Cardiac fibroblast (primary cell): ENCODE measurements at regions not wholly inside any gene's neighbourhood (a gene's known extent, or its start where the extent isn't known, plus 50 kb on each side); places are given as distances from the start of the nearest gene placed in this dataset.

Source experiments
- DNase-seq, 2 donors: peaks; one replicate each; pipeline versions ENCODE4 v3.0.0 to v3.0.0-alpha.2; 2010; ENCODE audit warnings: low read depth in 2 of 2
- H3K4me3 ChIP-seq, 2 donors: replicated peaks in 1 of 2; 1 replicate in 1 of 2; 2 replicates in 1 of 2; pipeline ENCODE4 v1.5.1; 2011; ENCODE audit warnings: low read depth in 2 of 2, low read length in 2 of 2, mild to moderate bottlenecking in 2 of 2, moderate library complexity in 1 of 2
- TF ChIP-seq, protein P1 (sequence below): IDR thresholded peaks from one replicate; pipeline ENCODE4 v1.5.1; 2011; ENCODE audit warnings: low read depth, mild to moderate bottlenecking, low read length, inconsistent platforms

GRCh38 chr5:98709681-98710080 lies 63.8 kb upstream of the RGMB start:
- DNase-seq, result no peak
- TF ChIP-seq, protein P1, sequence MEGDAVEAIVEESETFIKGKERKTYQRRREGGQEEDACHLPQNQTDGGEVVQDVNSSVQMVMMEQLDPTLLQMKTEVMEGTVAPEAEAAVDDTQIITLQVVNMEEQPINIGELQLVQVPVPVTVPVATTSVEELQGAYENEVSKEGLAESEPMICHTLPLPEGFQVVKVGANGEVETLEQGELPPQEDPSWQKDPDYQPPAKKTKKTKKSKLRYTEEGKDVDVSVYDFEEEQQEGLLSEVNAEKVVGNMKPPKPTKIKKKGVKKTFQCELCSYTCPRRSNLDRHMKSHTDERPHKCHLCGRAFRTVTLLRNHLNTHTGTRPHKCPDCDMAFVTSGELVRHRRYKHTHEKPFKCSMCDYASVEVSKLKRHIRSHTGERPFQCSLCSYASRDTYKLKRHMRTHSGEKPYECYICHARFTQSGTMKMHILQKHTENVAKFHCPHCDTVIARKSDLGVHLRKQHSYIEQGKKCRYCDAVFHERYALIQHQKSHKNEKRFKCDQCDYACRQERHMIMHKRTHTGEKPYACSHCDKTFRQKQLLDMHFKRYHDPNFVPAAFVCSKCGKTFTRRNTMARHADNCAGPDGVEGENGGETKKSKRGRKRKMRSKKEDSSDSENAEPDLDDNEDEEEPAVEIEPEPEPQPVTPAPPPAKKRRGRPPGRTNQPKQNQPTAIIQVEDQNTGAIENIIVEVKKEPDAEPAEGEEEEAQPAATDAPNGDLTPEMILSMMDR, result no peak
- H3K4me3 ChIP-seq, result no peak overlapping the region

DNA sequence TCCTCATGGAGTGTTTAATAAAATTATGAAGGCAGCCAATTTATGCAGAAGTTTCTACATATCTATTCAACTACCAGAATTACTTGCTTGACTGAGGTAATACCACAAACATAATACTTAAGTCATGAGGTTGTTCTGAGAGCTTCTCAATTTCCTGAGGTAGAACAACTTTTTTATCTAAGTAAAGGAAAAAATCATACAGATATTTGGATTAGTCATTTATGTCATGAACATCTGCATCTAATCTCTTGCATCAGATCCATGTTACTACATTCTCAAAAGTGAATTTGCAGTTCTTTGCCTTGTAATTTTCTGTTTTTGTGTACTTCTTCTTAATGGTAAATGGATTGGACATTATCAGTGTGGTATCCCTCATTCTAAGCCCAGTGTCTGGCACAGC lies 60.4 kb upstream of the RGMB start:
- TF ChIP-seq, protein P1, result no peak
- peak; percentile 5 to 77 for DNase-seq
- H3K4me3 ChIP-seq, result no peak overlapping the region

DNA sequence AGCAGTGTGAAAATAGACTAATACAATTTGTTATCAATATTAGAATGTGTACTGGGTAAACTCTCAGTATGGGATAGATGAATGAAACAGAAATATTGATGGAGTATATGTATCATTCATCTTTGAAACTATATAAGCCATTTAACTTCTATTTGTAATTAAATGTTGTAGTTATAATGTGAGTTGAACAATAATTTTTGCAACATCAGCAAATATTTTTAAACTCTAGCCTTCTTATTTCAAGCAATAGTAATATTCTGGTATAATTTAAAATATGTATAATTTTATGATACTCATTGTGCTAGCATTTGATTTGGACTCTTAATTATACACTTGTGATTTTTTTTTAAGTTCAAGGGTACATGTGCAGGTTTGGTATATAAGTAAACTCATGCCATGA lies 59.6 kb upstream of the RGMB start:
- H3K4me3 ChIP-seq, result no peak overlapping the region
- TF ChIP-seq, protein P1, result no peak
- no peak for DNase-seq

- no peak overlapping the region for H3K4me3 ChIP-seq
- TF ChIP-seq, protein P1, result no peak
Measured at GRCh38 chr5:98714710-98715288, 58.7 kb upstream of the RGMB start.

GRCh38 chr5:98721231-98721928 lies 52.1 kb upstream of the RGMB start:
- no peak overlapping the region for H3K4me3 ChIP-seq
- TF ChIP-seq, protein P1, result no peak
- peak in 1 of 2 donors; percentile 54 for DNase-seq

More at GRCh38 chr5:98714710-98715288, 58.7 kb upstream of the RGMB start:
- no peak for DNase-seq

- TF ChIP-seq, protein P1, result no peak
- no peak overlapping the region for H3K4me3 ChIP-seq
- DNase-seq, result peak in 1 of 2 donors; percentile 39
Measured at GRCh38 chr5:98722188-98722587, 51.3 kb upstream of the RGMB start.
